Activated T-helper 1 cell treated with anti-CD3 and anti-CD28 coated beads, Interleukin-12 subunit alpha, Interleukin-12 subunit beta, Interleukin-2, Interleukin-4 antibody, amounts not matched to agents 30 ng/mL and 10 ng/mL and 1 ng/mL, durations not matched to agents 14 hours and 24 hours and 36 hours (primary cell): ENCODE measurements at regions not wholly inside any gene's neighbourhood (a gene's known extent, or its start where the extent isn't known, plus 50 kb on each side); places are given as distances from the start of the nearest gene placed in this dataset.

Experiments used
- DNase-seq: peaks from one replicate; pipeline ENCODE4 v3.0.0; 2021; ENCODE audit warnings: low spot score
- H3K27ac Mint-ChIP-seq: one replicate; pipeline ENCODE4 v1.8.0; 2021; ENCODE audit warnings: mild to moderate bottlenecking, mixed read lengths
- H3K27me3 Mint-ChIP-seq: one replicate; pipeline ENCODE4 v1.8.0; 2022; ENCODE audit warnings: mild to moderate bottlenecking, moderate library complexity, mixed read lengths; ENCODE audit not compliant: insufficient read depth
- H3K36me3 Mint-ChIP-seq: one replicate; pipeline ENCODE4 v1.8.0; 2021; ENCODE audit warnings: low read depth, mixed read lengths
- H3K4me1 Mint-ChIP-seq: one replicate; pipeline ENCODE4 v1.8.0; 2021; ENCODE audit warnings: low read depth, mixed read lengths
- H3K4me3 Mint-ChIP-seq: one replicate; pipeline ENCODE4 v1.8.0; 2021; ENCODE audit warnings: mild to moderate bottlenecking, moderate library complexity, mixed read lengths
- H3K9me3 Mint-ChIP-seq: one replicate; pipeline ENCODE4 v1.8.0; 2021; ENCODE audit warnings: mixed read lengths
- intact Hi-C: fragments of 100-400 bp; cut with micrococcal nuclease; formaldehyde crosslinking; loops from one replicate; pipeline ENCODE4 v1.15.1; 2024

GRCh38 chrX:21056622-21057021 lies 317.6 kb upstream of the CNKSR2 start:
- H3K27ac Mint-ChIP-seq = no peak overlapping the region
- no peaks in the 10 kb centered on the region for H3K27me3 Mint-ChIP-seq
- no peak for DNase-seq
- no peak overlapping the region for H3K4me3 Mint-ChIP-seq
- no peaks in the 10 kb centered on the region for H3K36me3 Mint-ChIP-seq
- peaks cover 16% of the 10 kb centered on the region for H3K9me3 Mint-ChIP-seq
- no peaks in the 10 kb centered on the region for H3K4me1 Mint-ChIP-seq
- intact Hi-C loops = no loop called here

GRCh38 chrX:21047034-21047455 lies 327.2 kb upstream of the CNKSR2 start:
- no peaks in the 10 kb centered on the region for H3K27me3 Mint-ChIP-seq
- H3K9me3 Mint-ChIP-seq = no peaks in the 10 kb centered on the region
- no peak for DNase-seq
- intact Hi-C loops = no loop called here
- no peaks in the 10 kb centered on the region for H3K36me3 Mint-ChIP-seq
- no peak overlapping the region for H3K4me3 Mint-ChIP-seq
- H3K27ac Mint-ChIP-seq = no peak overlapping the region
- no peaks in the 10 kb centered on the region for H3K4me1 Mint-ChIP-seq

- no peaks in the 10 kb centered on the region for H3K9me3 Mint-ChIP-seq
- no peak overlapping the region for H3K4me3 Mint-ChIP-seq
- no peak for DNase-seq
- intact Hi-C loops = no loop called here
- no peaks in the 10 kb centered on the region for H3K36me3 Mint-ChIP-seq
- H3K4me1 Mint-ChIP-seq = no peaks in the 10 kb centered on the region
- H3K27me3 Mint-ChIP-seq = no peaks in the 10 kb centered on the region
- no peak overlapping the region for H3K27ac Mint-ChIP-seq
These were observed 359.9 kb upstream of the CNKSR2 start for GRCh38 chrX:21014326-21014725.

- H3K27ac Mint-ChIP-seq = no peak overlapping the region
- H3K4me3 Mint-ChIP-seq = no peak overlapping the region
- no peaks in the 10 kb centered on the region for H3K27me3 Mint-ChIP-seq
- intact Hi-C loops = no loop called here
- no peaks in the 10 kb centered on the region for H3K36me3 Mint-ChIP-seq
- DNase-seq = no peak
- H3K9me3 Mint-ChIP-seq = no peaks in the 10 kb centered on the region
- no peaks in the 10 kb centered on the region for H3K4me1 Mint-ChIP-seq
These were observed 369.4 kb upstream of the CNKSR2 start for GRCh38 chrX:21004835-21005234.

GRCh38 chrX:20995829-20996228 lies 378.4 kb upstream of the CNKSR2 start:
- intact Hi-C loops = no loop called here
- H3K27ac Mint-ChIP-seq = no peak overlapping the region
- no peaks in the 10 kb centered on the region for H3K4me1 Mint-ChIP-seq
- H3K4me3 Mint-ChIP-seq = no peak overlapping the region
- H3K27me3 Mint-ChIP-seq = no peaks in the 10 kb centered on the region
- H3K36me3 Mint-ChIP-seq = no peaks in the 10 kb centered on the region
- no peak for DNase-seq
- H3K9me3 Mint-ChIP-seq = no peaks in the 10 kb centered on the region

- no peaks in the 10 kb centered on the region for H3K36me3 Mint-ChIP-seq
- no peaks in the 10 kb centered on the region for H3K9me3 Mint-ChIP-seq
- no peak overlapping the region for H3K4me3 Mint-ChIP-seq
- no peaks in the 10 kb centered on the region for H3K27me3 Mint-ChIP-seq
- H3K27ac Mint-ChIP-seq = no peak overlapping the region
- H3K4me1 Mint-ChIP-seq = no peaks in the 10 kb centered on the region
- intact Hi-C loops = no loop called here
- DNase-seq = no peak
These were observed 384.9 kb upstream of the CNKSR2 start for GRCh38 chrX:20989361-20989760.

GRCh38 chrX:20988804-20989203 lies 385.4 kb upstream of the CNKSR2 start:
- intact Hi-C loops = no loop called here
- Mint-ChIP-seq H3K27me3 (no peaks in the 10 kb centered on the region), H3K27ac (no peak overlapping the region), H3K4me3 (no peak overlapping the region), H3K9me3 (no peaks in the 10 kb centered on the region), H3K4me1 (no peaks in the 10 kb centered on the region), H3K36me3 (no peaks in the 10 kb centered on the region)
- DNase-seq = no peak

- no peak overlapping the region for H3K4me3 Mint-ChIP-seq
- H3K4me1 Mint-ChIP-seq = no peaks in the 10 kb centered on the region
- no peaks in the 10 kb centered on the region for H3K27me3 Mint-ChIP-seq
- no peaks in the 10 kb centered on the region for H3K9me3 Mint-ChIP-seq
- intact Hi-C loops = no loop called here
- no peak overlapping the region for H3K27ac Mint-ChIP-seq
- no peaks in the 10 kb centered on the region for H3K36me3 Mint-ChIP-seq
- no peak for DNase-seq
These were observed 386.1 kb upstream of the CNKSR2 start for GRCh38 chrX:20988118-20988517.

- H3K4me3 Mint-ChIP-seq = no peak overlapping the region
- H3K36me3 Mint-ChIP-seq = no peaks in the 10 kb centered on the region
- H3K4me1 Mint-ChIP-seq = no peaks in the 10 kb centered on the region
- no peaks in the 10 kb centered on the region for H3K9me3 Mint-ChIP-seq
- H3K27ac Mint-ChIP-seq = no peak overlapping the region
- H3K27me3 Mint-ChIP-seq = no peaks in the 10 kb centered on the region
- intact Hi-C loops = no loop called here
- no peak for DNase-seq
These were observed 393.8 kb upstream of the CNKSR2 start for GRCh38 chrX:20980426-20980825.

- Mint-ChIP-seq H3K27me3 (no peaks in the 10 kb centered on the region), H3K9me3 (no peaks in the 10 kb centered on the region), H3K4me3 (no peak overlapping the region), H3K4me1 (no peaks in the 10 kb centered on the region), H3K27ac (no peak overlapping the region), H3K36me3 (no peaks in the 10 kb centered on the region)
- DNase-seq = no peak
- intact Hi-C loops = no loop called here
These were observed 399.9 kb upstream of the CNKSR2 start for GRCh38 chrX:20974326-20974725.

GRCh38 chrX:20973038-20973437 lies 401.2 kb upstream of the CNKSR2 start:
- H3K4me1 Mint-ChIP-seq = no peaks in the 10 kb centered on the region
- H3K4me3 Mint-ChIP-seq = no peak overlapping the region
- H3K27me3 Mint-ChIP-seq = no peaks in the 10 kb centered on the region
- intact Hi-C loops = no loop called here
- DNase-seq = no peak
- no peaks in the 10 kb centered on the region for H3K36me3 Mint-ChIP-seq
- H3K9me3 Mint-ChIP-seq = no peaks in the 10 kb centered on the region
- H3K27ac Mint-ChIP-seq = no peak overlapping the region

- Mint-ChIP-seq H3K4me3 (no peak overlapping the region), H3K9me3 (no peaks in the 10 kb centered on the region), H3K36me3 (no peaks in the 10 kb centered on the region), H3K4me1 (no peaks in the 10 kb centered on the region), H3K27ac (no peak overlapping the region), H3K27me3 (no peaks in the 10 kb centered on the region)
- intact Hi-C loops = no loop called here
- no peak for DNase-seq
These were observed 403.0 kb upstream of the CNKSR2 start for GRCh38 chrX:20971250-20971649.

GRCh38 chrX:20969565-20969964 lies 404.7 kb upstream of the CNKSR2 start:
- no peaks in the 10 kb centered on the region for H3K9me3 Mint-ChIP-seq
- no peak overlapping the region for H3K4me3 Mint-ChIP-seq
- intact Hi-C loops = no loop called here

GRCh38 chrX:20968996-20969395 lies 405.2 kb upstream of the CNKSR2 start:
- Mint-ChIP-seq H3K27me3 (no peaks in the 10 kb centered on the region), H3K4me1 (no peaks in the 10 kb centered on the region), H3K9me3 (no peaks in the 10 kb centered on the region), H3K4me3 (no peak overlapping the region), H3K36me3 (no peaks in the 10 kb centered on the region), H3K27ac (no peak overlapping the region)
- no peak for DNase-seq
- intact Hi-C loops = no loop called here

More at GRCh38 chrX:20969565-20969964, 404.7 kb upstream of the CNKSR2 start:
- DNase-seq = no peak
- no peaks in the 10 kb centered on the region for H3K4me1 Mint-ChIP-seq
- no peaks in the 10 kb centered on the region for H3K27me3 Mint-ChIP-seq
- H3K36me3 Mint-ChIP-seq = no peaks in the 10 kb centered on the region
- H3K27ac Mint-ChIP-seq = no peak overlapping the region
